ENCODE measurements at regions not wholly inside any gene's neighbourhood (a gene's known extent, or its start where the extent isn't known, plus 50 kb on each side); places are given as distances from the start of the nearest gene placed in this dataset.

GRCh38 chr20:6919792-6920468, 152.4 kb downstream of the BMP2 start:
- H3K36me3 ChIP-seq = no peaks in the 10 kb centered on the region
- H3K9me3 ChIP-seq = no peaks in the 10 kb centered on the region
- no peak for DNase-seq
- no peak for ATAC-seq
- no peaks in the 10 kb centered on the region for H3K27me3 ChIP-seq
- intact Hi-C loops (cut with DNase I) = no loop called here
- H3K4me3 ChIP-seq = no peak overlapping the region
- TF ChIP-seq CTCF (IDR thresholded peaks at IDR 0.05) = no peak
- no peak overlapping the region for H3K27ac ChIP-seq
- no peaks in the 10 kb centered on the region for H3K4me1 ChIP-seq

- Histone ChIP-seq H3K27me3 (no peaks in the 10 kb centered on the region), H3K9me3 (no peaks in the 10 kb centered on the region), H3K27ac (no peak overlapping the region), H3K36me3 (no peaks in the 10 kb centered on the region), H3K4me1 (no peaks in the 10 kb centered on the region), H3K4me3 (no peak overlapping the region)
- ATAC-seq (no peak), DNase-seq (no peak)
- no peak for TF ChIP-seq CTCF (IDR thresholded peaks at IDR 0.05)
- intact Hi-C loops (cut with DNase I) = no loop called here
Observed at GRCh38 chr20:6920991-6921613, 153.6 kb downstream of the BMP2 start.

- intact Hi-C loops (cut with DNase I) = no loop called here
Observed at GRCh38 chr20:6921717-6922386, 154.4 kb downstream of the BMP2 start.

GRCh38 chr20:6924681-6925080, 157.2 kb downstream of the BMP2 start:
- TF ChIP-seq CTCF (IDR thresholded peaks at IDR 0.05) = no peak
- Histone ChIP-seq H3K36me3 (no peaks in the 10 kb centered on the region), H3K27ac (no peak overlapping the region), H3K4me1 (no peaks in the 10 kb centered on the region), H3K4me3 (no peak overlapping the region), H3K9me3 (no peaks in the 10 kb centered on the region), H3K27me3 (no peaks in the 10 kb centered on the region)
- ATAC-seq = no peak
- no peak for DNase-seq
- intact Hi-C loops (cut with DNase I) = no loop called here

More at GRCh38 chr20:6921717-6922386, 154.4 kb downstream of the BMP2 start:
- no peak for TF ChIP-seq CTCF (IDR thresholded peaks at IDR 0.05)
- Histone ChIP-seq H3K27me3 (no peaks in the 10 kb centered on the region), H3K27ac (no peak overlapping the region), H3K4me3 (no peak overlapping the region), H3K4me1 (no peaks in the 10 kb centered on the region), H3K9me3 (no peaks in the 10 kb centered on the region), H3K36me3 (no peaks in the 10 kb centered on the region)
- ATAC-seq (no peak), DNase-seq (no peak)

- no peak for TF ChIP-seq CTCF (IDR thresholded peaks at IDR 0.05)
- intact Hi-C loops (cut with DNase I) = no loop called here
- Histone ChIP-seq H3K4me1 (no peaks in the 10 kb centered on the region), H3K4me3 (no peak overlapping the region), H3K36me3 (no peaks in the 10 kb centered on the region), H3K9me3 (no peaks in the 10 kb centered on the region), H3K27ac (no peak overlapping the region), H3K27me3 (no peaks in the 10 kb centered on the region)
- ATAC-seq (no peak), DNase-seq (no peak)
Observed at GRCh38 chr20:6925744-6926278, 158.3 kb downstream of the BMP2 start.

Measured in upper lobe of right lung (tissue), 1 donor.